GM21515 (cell line): ENCODE measurements at regions not wholly inside any gene's neighbourhood (a gene's known extent, or its start where the extent isn't known, plus 50 kb on each side); places are given as distances from the start of the nearest gene placed in this dataset.
"Not testable (repeated sequence)": the region's sequence is repeated elsewhere in the genome, so short reads cannot be mapped to it uniquely, and the experiment has no call there.

ENCODE experiments used
- ATAC-seq: cut with Tn5 transposase; IDR thresholded peaks from one replicate; pipeline ENCODE4 v1.9.1; 2021; ENCODE audit not compliant: unreplicated experiment

GRCh38 chr1:101128211-101128727, 102.7 kb upstream of the DPH5 start:
- ATAC-seq: peak; percentile 96

GRCh38 chr1:101124405-101124804, 98.8 kb upstream of the DPH5 start:
- no peak for ATAC-seq

DNA sequence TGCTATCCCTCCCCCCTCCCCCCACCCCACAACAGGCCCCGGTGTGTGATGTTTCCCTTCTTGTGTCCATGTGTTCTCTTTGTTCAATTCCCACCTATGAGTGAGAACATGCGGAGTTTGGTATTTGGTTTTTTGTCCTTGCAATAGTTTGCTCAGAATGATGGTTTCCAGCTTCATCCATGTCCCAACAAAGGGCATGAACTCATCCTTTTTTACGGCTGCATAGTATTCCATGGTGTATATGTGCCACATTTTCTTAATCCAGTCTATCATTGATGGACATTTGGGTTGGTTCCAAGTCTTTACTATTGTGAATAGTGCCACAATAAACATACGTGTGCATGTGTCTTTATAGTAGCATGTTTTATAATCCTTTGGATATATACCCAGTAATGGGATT, 98.3 kb upstream of the DPH5 start:
- ATAC-seq: not testable (repeated sequence)

- peak; percentile 94 for ATAC-seq
These were observed 97.0 kb upstream of the DPH5 start for GRCh38 chr1:101122452-101123166.

GRCh38 chr1:101121975-101122374, 96.4 kb upstream of the DPH5 start:
- ATAC-seq: no peak

GRCh38 chr1:101121504-101121903, 95.9 kb upstream of the DPH5 start:
- ATAC-seq: no peak

DNA sequence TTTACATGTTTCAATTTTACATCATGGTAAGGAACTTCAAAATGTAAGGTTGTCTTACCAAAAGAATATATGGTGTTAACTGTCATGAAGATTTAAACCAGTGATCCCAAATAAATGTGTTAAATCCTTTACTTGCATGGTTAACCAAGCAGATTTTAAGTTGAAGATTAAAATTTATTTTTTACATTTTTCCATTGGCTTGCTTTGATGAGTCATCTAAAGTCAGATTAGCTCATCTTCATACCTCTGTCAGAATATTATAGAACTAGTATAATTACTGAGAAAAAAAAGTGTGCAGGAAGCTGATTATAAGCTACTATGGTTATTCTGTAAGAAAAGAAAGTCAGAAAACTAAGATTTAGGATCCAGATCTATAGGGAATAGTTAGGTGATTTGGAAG, 95.3 kb upstream of the DPH5 start:
- ATAC-seq: no peak

GRCh38 chr1:101119289-101119688, 93.7 kb upstream of the DPH5 start:
- no peak for ATAC-seq

GRCh38 chr1:101116006-101116405, 90.4 kb upstream of the DPH5 start:
- ATAC-seq: no peak

DNA sequence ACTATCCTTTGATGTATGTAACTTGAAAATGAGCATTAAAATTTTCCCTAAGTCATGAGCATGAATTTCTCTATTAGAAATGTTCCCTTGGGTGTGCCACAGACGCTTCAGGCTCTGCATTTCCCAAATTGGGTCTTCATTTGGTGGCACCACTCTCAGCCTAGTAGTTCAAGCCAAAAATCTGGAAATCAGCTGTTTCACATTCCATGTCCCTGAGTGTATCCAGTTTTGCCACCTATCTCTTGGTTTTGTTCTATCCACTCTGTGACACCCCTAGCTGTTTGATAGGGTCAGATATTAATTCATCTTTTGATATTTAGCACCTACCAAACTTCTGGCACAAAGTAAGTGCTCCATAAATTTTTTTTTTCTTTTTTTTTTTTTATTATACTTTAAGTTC, 89.5 kb upstream of the DPH5 start:
- ATAC-seq: no peak

- not testable (repeated sequence) for ATAC-seq
These were observed 88.5 kb upstream of the DPH5 start for GRCh38 chr1:101114128-101114527.

- ATAC-seq: peak; percentile 97
These were observed 86.6 kb upstream of the DPH5 start for GRCh38 chr1:101112051-101112780.

- ATAC-seq: no peak
These were observed 85.9 kb upstream of the DPH5 start for GRCh38 chr1:101111461-101111860.

DNA sequence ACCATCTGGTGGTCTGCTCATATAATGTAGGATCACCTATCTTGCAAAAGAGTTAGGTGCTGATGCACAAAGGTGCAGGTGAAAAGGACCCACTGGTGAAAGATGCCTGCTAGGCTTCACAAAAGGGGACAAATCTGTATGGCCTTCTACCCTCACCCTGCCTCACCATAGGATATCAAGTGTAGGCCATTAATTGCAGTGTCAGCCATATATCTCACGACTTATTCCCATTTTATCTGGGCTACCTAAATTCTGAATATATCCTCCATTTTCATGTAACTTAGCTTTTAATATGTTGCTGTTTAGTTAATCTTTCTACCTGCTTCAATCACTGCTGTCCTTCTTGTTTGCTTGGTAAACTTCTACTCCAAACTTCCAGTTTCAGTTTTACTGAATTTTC, 84.2 kb upstream of the DPH5 start:
- no peak for ATAC-seq

DNA sequence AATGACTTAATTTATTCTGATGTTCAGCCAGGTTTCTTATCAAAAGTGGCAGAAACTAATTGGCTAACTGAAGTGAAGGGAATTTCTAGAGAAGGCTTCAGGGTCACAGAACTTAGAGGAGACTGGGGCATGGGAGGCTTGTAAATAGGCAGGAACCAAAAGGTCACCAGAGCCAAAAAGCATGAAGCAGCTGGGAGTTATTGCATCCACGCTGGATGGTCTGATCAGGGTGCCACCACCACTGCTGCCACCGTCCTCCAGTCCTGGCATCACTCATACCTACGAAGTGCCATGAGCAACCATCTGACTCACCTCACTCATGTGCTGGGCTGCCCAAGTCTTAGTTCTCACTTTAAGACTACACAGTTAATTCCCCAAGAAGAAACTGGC, 82.5 kb upstream of the DPH5 start:
- ATAC-seq: no peak

GRCh38 chr1:101107496-101108110, 82.0 kb upstream of the DPH5 start:
- ATAC-seq: no peak

DNA sequence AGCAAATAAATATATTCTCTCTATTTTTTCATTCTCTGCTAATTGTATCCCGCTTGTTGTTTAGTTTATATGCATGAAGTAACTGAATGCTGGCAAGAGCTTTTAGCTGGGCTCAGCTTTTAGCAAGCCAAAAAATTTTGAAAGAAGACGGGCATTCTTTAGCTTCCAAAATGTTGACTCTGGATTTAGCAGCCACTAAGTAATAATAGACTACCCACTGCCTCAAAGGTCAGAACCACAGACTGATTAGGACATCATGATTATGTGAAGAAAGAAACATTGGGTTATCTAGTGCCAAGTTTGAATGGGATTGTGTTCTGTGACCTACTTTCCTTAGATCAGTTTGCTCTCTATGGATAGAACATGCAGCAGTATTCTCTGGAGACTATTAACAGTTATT, 80.3 kb upstream of the DPH5 start:
- no peak for ATAC-seq

DNA sequence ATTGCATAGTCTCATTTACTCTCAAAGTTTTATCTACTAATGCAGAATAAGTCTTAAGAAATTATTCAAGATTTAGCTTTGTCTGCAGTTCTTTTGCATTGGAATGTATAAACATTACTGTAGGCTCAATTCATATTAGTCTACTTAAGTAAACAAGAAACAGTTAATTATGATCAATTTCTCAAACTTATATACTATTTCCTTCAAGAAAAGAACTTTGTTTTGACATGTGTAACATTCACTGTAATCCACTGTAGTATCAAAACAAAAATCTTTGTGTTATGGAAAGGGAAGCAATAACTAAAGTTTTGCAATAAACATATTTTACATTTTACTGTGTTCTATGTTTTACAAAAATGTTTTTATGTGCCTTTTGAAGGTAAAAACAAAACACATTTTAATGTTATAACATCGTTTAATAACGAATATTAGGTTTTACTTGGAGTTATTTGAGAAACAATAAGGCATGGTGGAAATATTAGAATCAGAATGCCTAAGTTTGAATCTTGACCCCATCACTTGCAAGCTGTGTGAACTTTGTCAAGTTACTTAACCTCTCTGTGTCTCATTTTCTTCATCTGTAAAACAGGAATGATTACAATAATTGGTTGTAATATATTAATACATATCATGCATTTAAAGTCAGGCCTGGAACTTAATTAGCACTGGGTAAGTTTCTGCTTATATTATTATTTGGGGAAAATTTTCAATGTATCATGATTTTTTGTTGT, 77.0 kb upstream of the DPH5 start:
- no peak for ATAC-seq

DNA sequence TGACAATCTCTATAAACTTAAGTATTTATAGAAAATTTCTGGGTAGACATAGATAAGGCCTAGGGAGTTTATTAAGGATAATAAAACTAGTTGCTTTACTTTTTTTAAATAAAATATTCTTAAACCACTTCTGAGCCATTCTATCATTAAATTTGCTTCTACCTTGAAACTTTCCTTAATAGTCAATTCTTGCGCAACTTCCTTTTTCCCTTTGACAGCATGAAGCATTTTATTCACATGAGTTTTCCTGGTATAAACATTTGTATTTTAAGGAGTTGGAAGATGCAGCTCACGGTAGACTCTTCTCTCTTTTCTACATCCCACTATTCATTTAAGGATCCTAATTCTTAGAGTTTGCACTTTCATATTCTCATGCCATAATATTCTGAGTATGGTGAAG, 75.8 kb upstream of the DPH5 start:
- no peak for ATAC-seq

DNA sequence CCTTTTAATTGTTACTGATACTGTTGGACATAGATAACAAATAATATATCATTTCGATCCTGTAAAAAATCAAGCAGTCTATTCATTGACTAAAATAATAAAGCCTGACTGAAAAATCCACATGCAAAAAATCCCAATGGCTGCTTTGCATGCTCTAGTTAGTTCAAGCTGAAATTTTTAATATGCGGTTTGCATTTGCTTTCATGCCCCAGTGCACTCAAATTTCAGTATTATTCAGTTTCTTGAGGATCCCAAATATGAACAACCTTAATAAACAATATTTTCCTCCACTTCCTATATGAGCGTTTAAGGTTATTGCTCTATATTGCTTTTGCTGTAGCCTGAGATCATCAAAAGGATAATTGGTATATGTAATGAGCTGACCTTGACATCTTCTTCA, 75.1 kb upstream of the DPH5 start:
- no peak for ATAC-seq

- no peak for ATAC-seq
These were observed 73.3 kb upstream of the DPH5 start for GRCh38 chr1:101098907-101099306.
